AG04450 (cell line): ENCODE measurements at regions not wholly inside any gene's neighbourhood (a gene's known extent, or its start where the extent isn't known, plus 50 kb on each side); places are given as distances from the start of the nearest gene placed in this dataset.

Source experiments
- CTCF ChIA-PET: fragments of 300-600, 350-600 bp; formaldehyde crosslinking; extraction: SDS; loops from one replicate; lab custom pipeline; 2022; ENCODE audit warnings: antibody characterized with exemption, inconsistent platforms; lab: Charles Lee
- POLR2A ChIA-PET: fragments of 350-600 bp; formaldehyde crosslinking; extraction: SDS; loops from one replicate; lab custom pipeline; 2021; ENCODE audit warnings: antibody characterized with exemption, inconsistent platforms; lab: Yijun Ruan, JAX
- DNase-seq: peaks from one replicate; pipeline ENCODE4 v3.0.0-alpha.2; 2011; ENCODE audit warnings: low read depth, low spot score
- H3K27ac ChIP-seq: one replicate; pipeline ENCODE4 v1.5.1; 2012; ENCODE audit warnings: low read depth, low read length, control low read depth
- H3K27me3 ChIP-seq: one replicate; pipeline ENCODE4 v1.6.0; 2012; ENCODE audit warnings: low read length; ENCODE audit not compliant: control insufficient read depth, insufficient read depth
- H3K4me3 ChIP-seq: 2 replicates; pipeline ENCODE4 v1.5.1; 2011; ENCODE audit warnings: mild to moderate bottlenecking, low read depth, low read length, control low read depth
- H3K9me3 ChIP-seq: 2 replicates; pipeline ENCODE4 v1.5.1; 2012; ENCODE audit warnings: low read length; ENCODE audit not compliant: control insufficient read depth, insufficient read depth
- TF ChIP-seq, protein P1 (sequence below): IDR thresholded peaks from 2 replicates; pipeline ENCODE4 v1.5.1; 2011; ENCODE audit warnings: low read depth, low read length, control low read depth, inconsistent platforms

DNA sequence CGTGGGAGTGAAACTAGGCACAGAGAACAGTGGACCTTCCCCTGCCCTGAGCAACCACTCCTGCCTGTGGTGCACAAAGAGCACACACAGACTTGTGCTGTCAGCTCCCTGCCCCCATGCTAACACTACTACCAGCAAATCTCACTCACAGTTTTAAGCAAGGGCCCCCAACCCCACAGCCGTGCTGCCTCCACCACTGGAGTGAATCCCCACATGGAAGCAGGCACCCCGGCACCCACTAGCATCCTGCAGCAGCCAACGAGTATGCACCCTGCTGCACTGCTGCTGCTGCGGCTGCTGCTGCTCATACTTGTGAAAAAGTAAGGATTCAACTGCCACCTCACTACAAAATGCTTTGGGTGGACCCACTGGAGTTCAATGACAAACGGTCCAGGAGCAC is 435.5 kb downstream of the SLCO4C1 start:
- TF ChIP-seq, protein P1, sequence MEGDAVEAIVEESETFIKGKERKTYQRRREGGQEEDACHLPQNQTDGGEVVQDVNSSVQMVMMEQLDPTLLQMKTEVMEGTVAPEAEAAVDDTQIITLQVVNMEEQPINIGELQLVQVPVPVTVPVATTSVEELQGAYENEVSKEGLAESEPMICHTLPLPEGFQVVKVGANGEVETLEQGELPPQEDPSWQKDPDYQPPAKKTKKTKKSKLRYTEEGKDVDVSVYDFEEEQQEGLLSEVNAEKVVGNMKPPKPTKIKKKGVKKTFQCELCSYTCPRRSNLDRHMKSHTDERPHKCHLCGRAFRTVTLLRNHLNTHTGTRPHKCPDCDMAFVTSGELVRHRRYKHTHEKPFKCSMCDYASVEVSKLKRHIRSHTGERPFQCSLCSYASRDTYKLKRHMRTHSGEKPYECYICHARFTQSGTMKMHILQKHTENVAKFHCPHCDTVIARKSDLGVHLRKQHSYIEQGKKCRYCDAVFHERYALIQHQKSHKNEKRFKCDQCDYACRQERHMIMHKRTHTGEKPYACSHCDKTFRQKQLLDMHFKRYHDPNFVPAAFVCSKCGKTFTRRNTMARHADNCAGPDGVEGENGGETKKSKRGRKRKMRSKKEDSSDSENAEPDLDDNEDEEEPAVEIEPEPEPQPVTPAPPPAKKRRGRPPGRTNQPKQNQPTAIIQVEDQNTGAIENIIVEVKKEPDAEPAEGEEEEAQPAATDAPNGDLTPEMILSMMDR: no peak
- H3K4me3 ChIP-seq: no peak overlapping the region
- ChIA-PET CTCF (no interaction called here), POLR2A (no interaction called here)
- DNase-seq: no peak
- H3K27ac ChIP-seq: no peak overlapping the region
- H3K27me3 ChIP-seq: no peaks in the 10 kb centered on the region
- H3K9me3 ChIP-seq: peaks cover 12% of the 10 kb centered on the region

DNA sequence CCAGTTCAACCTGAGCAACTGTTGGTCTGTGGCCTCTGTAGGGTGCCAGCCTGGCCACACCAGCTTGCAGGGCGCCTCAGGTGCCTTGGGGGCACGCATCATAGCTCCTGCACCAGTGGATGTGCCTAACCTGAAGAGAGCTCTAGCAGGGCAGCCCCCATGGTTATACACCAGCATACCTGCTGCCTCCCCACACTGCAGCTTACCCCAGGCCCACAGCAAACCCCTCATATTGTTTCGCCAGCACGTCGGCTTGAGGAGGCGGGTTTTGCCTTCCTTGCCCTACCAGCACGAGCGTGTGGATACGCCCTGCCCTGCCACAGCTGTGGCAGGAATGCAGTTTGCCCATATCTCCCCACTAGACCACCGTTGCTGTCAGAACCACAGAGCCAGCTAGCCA is 435.9 kb downstream of the SLCO4C1 start:
- H3K27me3 ChIP-seq: no peaks in the 10 kb centered on the region
- no peak overlapping the region for H3K4me3 ChIP-seq
- CTCF ChIA-PET: no interaction called here
- TF ChIP-seq, protein P1: no peak
- POLR2A ChIA-PET: no interaction called here
- H3K9me3 ChIP-seq: peaks cover 12% of the 10 kb centered on the region
- H3K27ac ChIP-seq: no peak overlapping the region
- no peak for DNase-seq

DNA sequence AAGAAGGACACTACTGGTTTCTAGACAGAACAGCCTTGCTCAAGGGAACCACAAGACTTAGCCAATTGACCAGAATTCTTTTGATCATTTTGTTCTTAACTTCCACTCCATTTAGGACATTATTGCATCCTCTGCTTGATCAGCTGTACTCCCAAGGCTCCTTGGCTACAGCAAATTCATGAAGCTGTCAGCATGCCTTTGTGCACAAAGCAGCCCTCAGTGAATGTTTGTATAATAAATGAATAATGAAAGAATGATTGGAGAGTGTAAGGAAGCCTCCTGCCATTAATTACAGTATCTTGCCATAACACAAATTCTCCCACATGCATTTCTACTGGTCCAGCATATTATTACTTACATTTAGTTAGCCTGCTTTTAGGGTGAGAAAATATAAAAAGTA is 449.6 kb downstream of the SLCO4C1 start:
- H3K9me3 ChIP-seq: no peaks in the 10 kb centered on the region
- no peak overlapping the region for H3K4me3 ChIP-seq
- ChIA-PET POLR2A (no interaction called here), CTCF (no interaction called here)
- no peak overlapping the region for H3K27ac ChIP-seq
- no peak for DNase-seq
- TF ChIP-seq, protein P1: no peak
- no peaks in the 10 kb centered on the region for H3K27me3 ChIP-seq

DNA sequence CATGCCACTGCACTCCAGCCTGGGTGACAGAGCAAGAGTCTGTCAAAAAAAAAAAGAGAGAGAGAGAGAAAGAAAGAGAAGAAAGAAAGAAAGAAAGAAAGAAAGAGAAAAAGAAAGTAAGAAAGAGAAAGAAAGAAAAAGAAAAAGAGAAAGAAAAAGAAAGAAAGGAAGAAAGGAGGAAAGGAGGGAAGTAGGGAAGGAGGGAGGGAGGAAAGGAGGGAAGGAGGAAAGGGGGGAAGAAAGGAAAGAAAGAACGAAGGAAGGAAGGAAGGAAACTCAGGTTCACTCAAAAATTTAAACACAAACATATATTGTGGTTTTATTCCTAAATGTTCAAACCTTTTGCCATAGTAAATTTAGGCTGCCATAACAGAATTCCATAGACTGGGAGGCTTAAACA is 453.0 kb downstream of the SLCO4C1 start:
- TF ChIP-seq, protein P1: no peak
- no peaks in the 10 kb centered on the region for H3K9me3 ChIP-seq
- POLR2A ChIA-PET: no interaction called here

DNA sequence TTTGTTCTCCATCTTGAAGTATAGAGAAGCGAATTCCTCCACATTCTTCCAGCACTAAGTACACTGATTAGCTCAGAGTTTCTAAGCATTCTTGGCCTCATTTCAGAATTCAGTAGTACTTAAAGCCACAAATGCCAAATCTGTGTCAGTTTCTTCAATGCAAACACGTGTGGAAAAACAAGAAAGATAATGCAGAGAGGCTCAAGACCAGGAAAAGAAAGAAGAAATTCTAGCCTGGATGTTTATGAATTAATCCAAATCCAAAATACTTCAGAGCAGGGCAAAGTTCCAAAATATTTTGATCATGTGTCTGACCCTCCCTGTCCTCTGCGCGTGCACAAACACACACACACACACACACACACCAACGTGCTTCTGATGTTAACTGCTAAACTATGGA is 457.6 kb downstream of the SLCO4C1 start:
- TF ChIP-seq, protein P1: no peak
- Histone ChIP-seq H3K27me3 (no peaks in the 10 kb centered on the region), H3K27ac (no peak overlapping the region), H3K4me3 (no peak overlapping the region), H3K9me3 (no peaks in the 10 kb centered on the region)
- peak; percentile 15 for DNase-seq
- CTCF ChIA-PET: no interaction called here
- POLR2A ChIA-PET: no interaction called here

More for the DNA sequence above, 453.0 kb downstream of the SLCO4C1 start:
- Histone ChIP-seq H3K27ac (no peak overlapping the region), H3K27me3 (no peaks in the 10 kb centered on the region), H3K4me3 (no peak overlapping the region)
- CTCF ChIA-PET: no interaction called here
- DNase-seq: no peak
